HG03457 (cell line): ENCODE measurements at regions not wholly inside any gene's neighbourhood (a gene's known extent, or its start where the extent isn't known, plus 50 kb on each side); places are given as distances from the start of the nearest gene placed in this dataset.
"Not testable (repeated sequence)": the region's sequence is repeated elsewhere in the genome, so short reads cannot be mapped to it uniquely, and the experiment has no call there.

Experiments
- ATAC-seq: cut with Tn5 transposase; IDR thresholded peaks from one replicate; pipeline ENCODE4 v1.9.1; 2021; ENCODE audit warnings: moderate number of reproducible peaks; ENCODE audit not compliant: unreplicated experiment

DNA sequence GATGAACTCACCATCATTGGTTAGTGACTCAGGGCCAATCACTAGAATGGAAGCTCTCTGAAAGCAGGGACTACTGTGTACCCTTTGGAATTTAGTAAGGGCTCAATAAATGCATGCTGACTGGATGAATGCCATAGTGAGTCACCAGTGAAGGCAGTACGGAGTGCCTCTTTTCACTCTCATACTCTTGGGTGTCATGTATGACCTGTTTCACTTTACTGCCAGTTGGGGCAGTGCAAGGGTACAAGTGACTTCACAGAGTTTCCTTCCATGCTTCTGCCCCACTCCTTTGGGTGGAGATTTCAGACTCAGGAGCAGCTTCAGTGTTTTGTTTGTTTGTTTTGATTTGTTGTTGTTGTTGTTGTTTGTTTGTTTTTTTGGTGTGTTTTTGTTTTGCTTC, 57.7 kb downstream of the SOX3 start:
- no peak for ATAC-seq

DNA sequence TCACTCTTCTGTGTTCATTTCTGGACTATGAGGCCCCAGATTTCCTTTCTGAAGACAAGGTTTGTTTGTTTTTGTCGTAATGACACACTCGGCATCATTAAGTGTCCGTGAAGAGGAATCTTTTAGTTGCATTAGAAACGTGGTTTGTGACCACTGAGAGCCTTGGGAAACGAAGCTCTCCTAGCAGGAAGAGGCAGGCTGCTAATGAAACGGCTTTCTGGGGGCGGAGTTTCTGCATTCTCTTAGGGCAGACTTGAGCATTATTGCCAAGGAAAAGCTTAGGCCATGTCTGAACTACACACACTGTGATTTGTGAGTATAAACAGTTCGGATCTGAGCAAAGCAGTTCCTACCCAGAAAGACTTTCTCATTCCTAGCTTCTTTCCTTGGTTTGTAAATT, 64.0 kb downstream of the SOX3 start:
- no peak for ATAC-seq

DNA sequence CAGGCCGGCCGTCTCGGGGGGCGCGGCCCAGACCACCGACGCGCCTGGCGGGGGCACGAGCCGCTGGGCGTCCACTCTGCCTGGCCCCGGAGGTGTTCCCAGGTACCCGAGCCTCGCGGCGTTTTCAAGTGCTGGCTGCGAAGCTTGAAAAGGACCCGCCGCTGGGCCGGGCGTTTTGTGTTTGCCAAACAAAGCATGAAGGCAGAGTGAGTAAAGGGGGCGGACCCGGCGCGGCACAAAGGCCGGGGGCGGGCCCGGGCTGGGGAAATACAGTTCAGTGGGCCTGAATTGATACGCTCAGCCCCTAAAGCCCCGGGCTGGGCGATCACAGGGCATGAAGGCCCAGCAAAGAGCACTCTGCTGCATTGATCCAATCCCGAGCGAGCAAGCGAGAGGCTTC, 65.4 kb downstream of the SOX3 start:
- no peak for ATAC-seq

DNA sequence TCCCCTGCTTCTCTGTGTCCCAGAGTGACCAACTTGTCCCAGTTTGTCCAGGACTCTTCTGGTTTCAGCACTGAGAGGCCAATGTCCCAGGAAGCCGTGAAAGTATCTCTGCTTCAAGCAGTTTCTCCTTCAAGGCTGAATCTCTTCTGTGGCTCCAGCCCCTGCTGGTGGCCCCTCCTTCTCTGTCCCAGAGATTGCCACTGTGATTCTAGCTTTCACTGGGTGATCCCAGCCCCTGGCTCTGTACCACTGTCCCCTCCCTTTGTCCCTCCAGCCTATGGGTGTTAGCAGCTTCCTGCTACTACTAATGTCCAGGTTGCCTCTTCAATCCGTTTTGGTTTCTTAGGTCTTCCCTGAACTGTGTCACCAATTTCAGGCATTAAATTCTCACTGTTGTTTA, 70.5 kb downstream of the SOX3 start:
- no peak for ATAC-seq

DNA sequence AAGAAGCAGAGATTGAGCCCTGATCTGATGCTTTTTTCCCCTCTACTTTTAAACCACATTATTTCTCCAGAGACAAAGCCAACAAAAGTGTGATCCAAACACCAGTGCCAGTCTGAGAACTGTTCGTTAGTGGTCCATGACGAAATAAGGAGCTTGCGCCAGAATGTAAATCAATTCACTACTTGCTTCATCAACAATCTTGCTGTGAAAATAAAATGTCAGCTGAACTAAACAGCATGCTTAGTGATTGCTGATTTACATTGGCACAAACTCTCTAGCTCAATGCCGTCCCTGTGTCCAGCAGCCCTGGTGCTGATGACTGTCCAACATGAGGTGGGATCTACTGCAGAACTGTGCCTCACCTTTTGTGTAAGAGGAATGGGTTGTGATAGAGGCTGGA, 71.3 kb downstream of the SOX3 start:
- no peak for ATAC-seq

DNA sequence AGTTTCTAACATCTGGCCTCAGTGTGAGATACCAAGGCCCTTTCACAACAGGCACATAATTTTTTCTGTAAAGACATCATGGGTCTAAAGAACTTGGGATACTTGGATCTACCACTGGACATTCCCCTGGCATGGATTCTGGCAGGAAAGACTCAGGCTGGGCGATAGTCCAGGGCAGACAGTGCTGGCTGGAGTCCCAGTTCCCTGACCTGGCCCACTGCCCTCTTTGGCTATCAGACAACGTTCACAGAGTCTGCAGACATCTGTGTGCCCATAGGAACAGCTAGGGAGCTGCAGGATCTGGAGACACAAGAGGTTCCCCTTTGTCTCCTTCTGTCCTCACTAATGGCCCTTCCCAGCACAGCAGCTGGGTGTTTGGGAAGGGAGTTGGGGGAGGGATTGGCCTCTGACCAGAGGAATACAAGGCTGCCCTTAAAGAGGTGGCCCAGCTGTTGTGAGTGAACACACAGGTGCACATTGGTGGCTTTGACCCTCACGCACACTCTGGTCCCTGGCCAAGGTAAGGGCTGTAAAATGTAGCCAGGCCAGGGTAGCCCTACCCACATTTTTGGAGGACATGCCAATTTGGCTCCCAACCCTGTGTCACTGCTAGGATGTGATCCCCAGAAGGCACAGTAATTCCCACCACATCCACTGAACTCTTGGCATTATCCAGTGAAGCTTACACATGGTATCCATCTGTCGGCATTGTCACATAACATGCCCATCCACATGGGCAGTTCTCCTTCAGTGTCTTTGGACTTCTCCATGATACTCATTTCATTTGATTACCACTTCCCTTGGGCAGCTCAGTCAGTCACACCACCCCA, 72.3 kb downstream of the SOX3 start:
- ATAC-seq: no peak

DNA sequence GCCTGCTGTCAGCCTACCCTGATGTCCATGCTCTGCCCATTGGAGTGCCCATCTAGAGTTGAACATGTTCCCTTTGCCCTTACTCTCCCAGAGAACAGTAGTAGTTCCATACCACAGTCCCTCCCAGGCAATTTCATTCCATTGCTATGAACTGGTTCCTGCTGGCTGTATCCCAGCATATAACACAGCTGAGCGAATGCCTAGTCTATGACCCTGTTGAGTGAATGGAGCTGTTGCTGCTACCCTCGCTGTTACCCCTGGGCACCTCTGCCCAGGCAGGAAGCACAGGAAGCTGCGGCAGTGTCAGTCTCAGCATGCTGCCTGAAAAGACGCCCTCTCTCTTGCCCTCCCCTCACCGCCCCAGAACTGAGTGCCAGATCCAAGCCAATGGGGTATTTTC, 73.3 kb downstream of the SOX3 start:
- ATAC-seq: no peak

DNA sequence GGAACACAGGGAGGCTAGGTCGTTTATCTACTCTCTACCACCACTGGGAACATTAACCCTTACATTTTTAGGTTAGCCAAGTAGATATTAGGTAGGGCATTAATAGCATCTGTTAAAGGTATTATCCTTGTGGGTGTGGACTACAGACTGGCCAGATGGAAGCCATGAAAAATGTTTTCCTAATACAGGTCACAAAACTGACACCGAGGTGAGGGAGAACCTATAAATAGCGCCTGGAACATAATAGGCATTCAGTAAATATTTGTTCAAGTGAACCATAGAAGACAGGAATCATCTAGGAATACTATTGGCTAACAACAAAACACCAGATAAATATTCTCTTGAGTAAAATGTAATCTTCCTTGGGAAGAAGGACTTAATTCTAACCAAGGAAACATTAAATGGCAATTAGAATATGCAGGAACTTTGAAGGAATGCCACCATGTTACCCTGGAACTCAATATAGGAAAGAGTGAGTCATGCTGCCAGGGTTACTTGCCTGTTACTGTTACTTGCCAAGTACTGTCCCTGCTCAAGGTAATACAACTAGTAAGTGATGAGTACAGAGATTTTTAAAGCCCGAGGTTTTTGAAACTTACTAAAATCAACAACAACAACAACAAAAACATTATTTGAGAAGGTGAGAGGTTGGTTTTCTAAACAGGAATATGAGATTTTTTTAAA, 79.0 kb downstream of the SOX3 start:
- no peak for ATAC-seq

DNA sequence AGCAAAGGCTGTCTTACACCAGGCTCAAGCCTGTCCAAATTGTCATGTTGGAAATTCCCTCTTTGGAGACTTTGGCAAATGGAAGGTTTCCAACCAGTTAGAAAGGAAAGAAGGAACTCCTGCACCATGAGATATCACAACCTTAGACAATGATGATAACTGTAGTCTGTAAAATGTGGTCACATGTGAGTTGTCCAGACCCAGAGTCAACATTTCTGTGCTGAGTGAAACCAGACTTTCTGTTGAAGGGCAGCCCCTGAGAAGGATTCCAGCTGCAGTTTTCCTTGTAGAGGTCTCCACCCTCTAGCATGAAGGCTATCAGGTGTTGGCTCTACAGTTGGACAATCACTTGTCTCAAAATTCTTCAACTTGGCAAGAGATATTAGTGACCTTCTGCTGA, 82.4 kb downstream of the SOX3 start:
- no peak for ATAC-seq

DNA sequence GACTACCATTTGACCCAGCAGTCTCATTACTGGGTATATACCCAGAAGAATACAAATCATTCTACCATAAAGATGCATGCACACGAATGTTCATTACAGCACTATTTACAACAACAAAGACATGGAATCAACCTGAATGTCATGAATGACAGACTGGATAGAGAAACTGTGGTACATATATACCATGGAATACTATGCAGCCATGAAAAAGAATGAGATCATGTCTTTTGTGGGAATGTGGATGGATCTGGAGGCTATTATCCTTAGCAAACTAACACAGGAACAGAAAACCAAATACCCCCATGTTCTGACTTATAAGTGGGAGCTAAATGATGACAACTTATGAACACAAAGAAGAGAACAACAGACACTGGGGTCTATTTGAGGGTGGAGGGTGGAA, 102.7 kb downstream of the SOX3 start:
- ATAC-seq: not testable (repeated sequence)

DNA sequence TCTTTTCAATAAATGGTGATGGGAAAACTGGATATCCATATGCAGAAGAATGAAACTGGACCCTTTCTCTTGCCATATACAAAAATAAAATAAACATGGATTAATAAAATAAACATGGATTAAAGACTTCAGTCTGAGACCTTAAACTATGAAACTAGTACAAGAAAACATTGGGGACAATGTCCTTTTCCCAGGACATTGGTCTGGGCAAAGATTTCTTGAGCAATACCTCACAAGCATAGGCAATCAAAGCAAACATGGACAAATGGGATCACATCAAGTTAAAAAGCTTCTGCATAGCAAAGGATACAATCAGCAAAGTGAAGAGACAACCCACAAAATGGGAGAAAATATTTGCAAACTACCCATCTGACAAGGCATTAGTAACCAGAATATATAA, 108.5 kb downstream of the SOX3 start:
- ATAC-seq: not testable (repeated sequence)

DNA sequence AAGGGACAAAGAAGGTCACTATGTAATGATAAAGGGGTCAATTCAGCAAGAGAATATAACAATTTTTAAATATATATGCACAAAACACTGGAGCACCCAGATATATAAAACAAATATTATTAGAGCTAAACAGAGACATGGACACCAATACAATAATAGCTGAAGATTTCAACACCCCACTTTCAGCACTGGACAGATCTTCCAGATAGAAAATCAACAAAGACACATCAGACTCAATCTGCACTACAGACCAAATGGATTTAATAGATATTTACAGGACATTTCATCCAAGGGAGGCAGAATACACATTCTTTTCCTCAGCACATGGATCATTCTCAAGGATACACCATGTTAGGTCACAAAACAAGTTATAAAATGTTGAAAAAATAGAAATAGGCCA, 111.4 kb downstream of the SOX3 start:
- ATAC-seq: no peak

DNA sequence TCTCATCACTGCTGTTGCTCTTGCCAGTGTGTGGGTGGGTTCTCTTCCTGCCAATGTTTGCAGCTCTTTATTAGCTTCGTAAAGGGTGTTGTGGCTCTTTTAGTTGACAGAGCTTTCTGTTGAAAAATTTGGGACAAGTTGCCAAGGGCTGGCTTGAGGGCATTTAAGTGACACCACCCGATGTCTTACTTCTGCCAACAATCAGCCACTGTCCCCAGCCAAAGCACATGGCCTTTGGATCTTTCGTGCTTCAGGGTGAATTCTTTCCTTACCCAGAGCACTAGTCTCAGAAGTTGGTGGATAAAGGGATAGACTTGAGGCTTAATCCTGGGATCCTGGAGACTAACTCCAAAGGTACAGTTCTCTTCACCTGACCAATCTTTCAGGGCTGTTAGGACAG, 113.6 kb downstream of the SOX3 start:
- no peak for ATAC-seq

DNA sequence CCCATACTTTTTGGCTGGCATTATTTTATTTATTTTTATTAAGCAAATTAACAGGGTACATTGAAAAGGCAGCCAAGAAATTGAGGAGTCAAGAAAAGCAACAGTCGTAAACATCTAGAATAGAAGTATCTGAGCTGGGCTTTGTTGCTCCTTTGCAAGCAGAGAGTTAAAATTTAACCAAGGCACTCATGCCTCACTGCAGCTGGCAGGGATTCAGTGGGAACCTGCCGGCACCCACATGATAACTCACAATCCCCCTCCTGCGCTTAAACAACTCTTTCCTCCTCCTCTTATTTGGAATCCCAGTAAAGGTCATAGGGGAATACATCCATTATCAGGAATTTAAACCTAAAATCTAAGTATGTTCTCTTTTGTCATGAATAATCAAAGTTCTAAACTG, 115.5 kb downstream of the SOX3 start:
- ATAC-seq: no peak

DNA sequence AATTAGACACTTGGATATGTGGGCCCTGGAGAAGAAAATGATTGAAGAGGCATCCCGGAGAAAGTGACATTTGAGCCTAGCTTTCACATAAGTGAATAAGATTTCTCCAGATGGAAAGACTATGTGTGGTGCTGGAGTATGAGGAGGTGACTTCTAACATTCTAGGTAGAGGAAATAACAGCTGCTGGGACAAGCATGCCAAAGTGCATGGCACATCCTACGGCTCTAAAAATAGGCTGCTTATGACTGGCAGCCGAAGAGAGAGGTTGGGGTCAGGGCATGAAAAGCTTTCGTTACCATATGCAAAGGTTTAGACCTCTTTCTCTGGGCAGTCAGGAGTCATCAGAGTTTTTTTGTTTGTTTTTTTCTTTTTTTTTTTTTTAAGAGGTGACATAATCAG, 142.0 kb downstream of the SOX3 start:
- no peak for ATAC-seq

DNA sequence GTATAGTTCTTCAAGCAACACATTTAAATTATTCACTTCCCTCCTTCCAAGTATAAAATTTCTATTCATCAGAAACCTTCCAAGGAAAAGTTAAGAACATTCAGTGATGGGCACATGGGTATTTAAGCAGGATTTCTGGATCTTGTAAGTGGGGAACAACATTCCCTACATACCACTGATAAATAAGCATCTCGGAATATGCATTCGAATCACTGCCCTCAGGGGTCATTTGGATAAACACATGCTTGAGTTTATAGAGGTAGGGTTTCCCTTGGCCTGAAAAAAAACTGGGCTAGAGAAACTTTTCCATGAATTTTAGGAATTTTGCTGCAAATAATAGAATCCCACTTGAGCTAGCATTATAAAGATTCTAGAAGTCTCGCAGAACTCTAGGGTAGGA, 143.9 kb downstream of the SOX3 start:
- ATAC-seq: no peak

DNA sequence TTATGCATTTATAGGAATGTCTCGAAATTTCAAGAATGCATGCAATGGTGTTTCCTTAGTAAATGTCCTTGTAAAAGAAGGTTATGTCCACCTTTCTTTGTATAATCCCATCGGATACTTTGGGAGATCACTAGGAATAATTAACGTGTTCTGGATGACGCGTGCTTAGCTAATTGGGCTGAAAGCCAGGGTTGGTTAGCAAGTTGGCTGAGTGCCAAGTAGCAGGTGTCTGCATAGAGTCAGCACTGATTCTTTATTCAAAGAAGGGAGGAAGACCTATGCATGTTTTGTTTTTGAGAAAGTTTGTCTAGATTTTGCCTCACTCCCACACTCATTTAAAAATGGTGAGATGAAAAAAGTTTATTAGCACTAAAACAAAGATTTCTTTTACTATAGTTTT, 144.6 kb downstream of the SOX3 start:
- ATAC-seq: no peak

DNA sequence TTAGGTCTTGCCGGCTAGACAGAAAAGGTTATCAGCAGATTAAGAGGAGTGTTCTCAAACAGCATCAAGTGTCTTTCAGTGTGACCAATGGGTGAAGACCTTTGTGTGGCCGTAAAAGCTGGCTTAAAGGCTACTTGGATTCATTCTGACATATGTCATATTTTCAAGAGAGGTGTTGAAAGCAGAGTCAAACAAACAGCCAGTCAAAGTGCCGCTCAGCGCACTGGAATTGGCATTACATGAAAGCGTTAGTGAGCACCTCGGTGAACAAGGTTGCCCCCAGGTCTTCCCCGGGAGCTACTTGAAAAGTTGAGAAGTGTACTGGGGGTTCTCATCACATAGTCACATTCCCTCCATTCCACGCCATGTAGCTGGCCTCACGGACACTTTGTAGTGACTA, 148.9 kb downstream of the SOX3 start:
- ATAC-seq: no peak

DNA sequence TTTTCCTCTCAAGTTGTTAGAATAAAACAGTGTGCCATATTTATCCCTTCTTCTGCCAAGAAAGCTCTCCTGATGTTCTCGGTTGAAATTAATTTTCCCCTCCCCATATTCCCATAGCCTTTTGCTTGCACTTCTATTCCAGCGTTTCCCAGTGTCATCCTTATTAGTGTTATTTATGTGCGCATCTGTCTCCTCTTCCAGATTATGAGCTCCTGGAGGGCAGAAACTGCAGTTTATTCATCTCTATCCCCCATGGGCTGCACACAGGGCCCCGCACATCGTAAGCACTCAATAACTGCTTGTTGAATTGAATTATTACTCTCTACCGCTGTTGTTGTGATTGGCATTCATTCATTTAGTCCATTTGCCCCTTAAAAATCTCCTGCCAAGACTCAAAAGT, 149.4 kb downstream of the SOX3 start:
- ATAC-seq: no peak

DNA sequence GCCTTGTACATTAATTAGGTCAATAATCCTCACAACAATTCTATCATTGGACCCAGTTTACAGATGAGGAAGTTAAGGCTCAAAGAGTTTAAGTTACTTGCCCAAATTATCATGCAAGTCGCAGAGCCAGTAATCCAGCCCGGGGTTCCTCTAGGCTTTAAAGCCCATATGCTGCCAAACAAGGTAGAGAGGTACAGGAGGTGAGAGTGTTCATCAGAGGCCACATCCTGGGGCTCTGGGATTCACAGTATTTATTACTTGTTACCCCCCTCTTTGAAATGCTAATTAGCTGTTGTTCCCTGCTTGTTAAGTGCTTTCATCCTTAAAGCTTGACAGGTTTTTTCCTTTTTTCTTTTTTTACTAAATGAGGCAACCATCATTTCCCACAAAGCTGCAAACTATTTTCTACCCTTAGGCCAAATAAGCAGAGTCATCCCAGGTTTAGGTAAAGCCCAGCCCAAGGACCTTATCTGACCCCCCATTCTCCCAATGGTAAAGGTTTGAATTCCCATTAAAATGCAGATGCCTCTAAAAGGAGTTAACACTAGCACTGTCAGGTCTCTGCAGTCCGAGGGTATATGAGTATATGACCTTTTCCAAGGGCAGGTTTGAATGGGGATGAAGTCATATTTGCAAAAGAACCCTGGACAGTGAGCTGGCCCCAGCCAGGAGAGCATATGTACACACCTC, 150.3 kb downstream of the SOX3 start:
- ATAC-seq: no peak

DNA sequence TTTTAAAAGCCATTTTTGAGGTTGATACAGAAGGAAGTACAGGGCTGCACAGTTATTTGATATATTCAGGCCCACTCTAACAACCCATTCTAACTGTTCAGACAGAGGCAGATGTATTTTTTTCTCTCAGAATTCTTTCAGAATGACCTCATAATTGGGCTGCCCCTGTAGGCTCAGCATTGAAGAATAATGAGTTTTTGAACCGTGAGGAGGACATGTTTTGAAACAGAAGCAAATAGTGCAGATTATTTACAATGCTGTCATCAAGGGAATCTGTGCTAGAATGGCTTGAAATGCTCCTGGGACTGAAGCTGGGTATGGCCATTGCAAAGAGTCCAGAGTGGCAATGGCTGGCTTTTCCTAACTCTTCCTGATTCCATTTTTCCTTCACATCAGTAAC, 158.1 kb downstream of the SOX3 start:
- ATAC-seq: no peak

DNA sequence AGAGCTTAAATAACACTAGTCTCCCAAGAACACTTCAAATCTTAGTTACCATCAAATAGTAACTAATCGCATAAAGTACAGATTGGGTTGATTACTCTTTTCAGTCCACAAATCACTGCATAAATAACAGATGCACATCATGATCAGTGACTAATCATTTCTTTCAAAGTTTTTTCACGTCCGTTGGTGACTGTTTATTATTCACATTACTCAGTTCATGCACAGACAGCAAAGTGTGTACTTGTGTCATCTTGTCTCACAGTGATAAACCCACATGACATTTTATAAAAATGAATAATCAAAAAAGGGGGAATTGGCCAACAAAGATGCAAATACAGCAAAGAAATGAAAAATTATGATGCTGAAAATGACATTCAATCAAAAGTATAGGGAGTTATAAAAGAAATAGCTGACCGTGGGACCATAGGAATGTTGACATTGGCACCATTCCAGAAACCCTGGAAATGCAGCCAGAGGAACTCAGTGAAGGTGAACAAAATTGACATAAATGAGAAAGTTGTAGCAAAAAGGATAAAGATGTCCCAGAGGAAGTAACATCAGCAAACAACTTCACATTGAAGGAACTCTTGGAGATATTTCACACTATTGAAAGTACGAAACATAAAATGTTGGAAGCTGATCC, 161.5 kb downstream of the SOX3 start:
- ATAC-seq: no peak
